ENCODE measurements at regions not wholly inside any gene's neighbourhood (a gene's known extent, or its start where the extent isn't known, plus 50 kb on each side); places are given as distances from the start of the nearest gene placed in this dataset.

GRCh38 chr4:10924274-10924673 lies 239.7 kb upstream of the CLNK start:
- H3K4ac ChIP-seq (replicated peaks; ENCODE audit: insufficient read length, low read depth, low read length), result no peak overlapping the region
- FAIRE-seq (peak; percentile 66), DNase-seq (ENCODE audit: low read depth in 1 of 2, low spot score in 2 of 2) (no peak)
- no peak overlapping the region for H4K8ac ChIP-seq (ENCODE audit: extremely low read depth, insufficient read depth, low read length)
- H3K4me3 ChIP-seq (ENCODE audit: extremely low read depth in 1 of 4, insufficient read depth in 2 of 4, low read depth in 3 of 4, low read length in 4 of 4), result no peak overlapping the region
- no peak overlapping the region for H3K23ac ChIP-seq (ENCODE audit: insufficient read length)
- no peak overlapping the region for H4K5ac ChIP-seq (ENCODE audit: insufficient read length, low read depth, low read length)
- H3K9ac ChIP-seq (replicated peaks in 1 of 4; ENCODE audit: extremely low read depth in 1 of 4, low read depth in 3 of 4, low read length in 3 of 4), result no peak overlapping the region
- H3K14ac ChIP-seq (ENCODE audit: insufficient read length), result no peak overlapping the region
- peaks cover 0 to 3% (median 1%) of the 10 kb centered on the region in 4 experiments; a peak in 2 of 7 replicates for H3K4me1 ChIP-seq (replicated peaks in 1 of 4; ENCODE audit: control insufficient read depth in 3 of 4, insufficient read depth in 4 of 4, low read length in 3 of 4)
- H4K20me1 ChIP-seq (replicated peaks in 1 of 2; ENCODE audit: control insufficient read depth in 1 of 2, insufficient read depth in 2 of 2, low read length in 2 of 2), result no peaks in the 10 kb centered on the region
- no peak overlapping the region for H2BK5ac ChIP-seq (ENCODE audit: low read depth, low read length)
- no peak overlapping the region for H3K27ac ChIP-seq (ENCODE audit: low read depth, low read length)
- H3K36me3 ChIP-seq (ENCODE audit: control insufficient read depth in 2 of 4, insufficient read depth in 4 of 4, low read length in 3 of 4), result no peaks in the 10 kb centered on the region
- H3K79me1 ChIP-seq (ENCODE audit: low read depth, low read length), result no peaks in the 10 kb centered on the region
- no peak overlapping the region for H3K18ac ChIP-seq (ENCODE audit: extremely low read depth, low read length)
- H3K27me3 ChIP-seq (replicated peaks in 1 of 4; ENCODE audit: control insufficient read depth in 3 of 4, extremely low read depth in 1 of 4, insufficient read depth in 3 of 4, low read length in 3 of 4), result no peaks in the 10 kb centered on the region
- no peak overlapping the region; a peak in 1 of 4 replicates for H3K4me2 ChIP-seq (ENCODE audit: insufficient read depth in 1 of 2, low read depth in 2 of 2, low read length in 2 of 2)
- H3K56ac ChIP-seq (replicated peaks; ENCODE audit: insufficient read length, low read depth, low read length), result no peak overlapping the region
- H2BK120ac ChIP-seq (replicated peaks; ENCODE audit: low read depth, low read length), result no peak overlapping the region
- H2AFZ ChIP-seq (ENCODE audit: low read length), result no peak overlapping the region
- H2AK5ac ChIP-seq (ENCODE audit: low read depth, low read length), result no peak overlapping the region
- no peak overlapping the region for H2BK12ac ChIP-seq (ENCODE audit: low read depth, low read length)
- no peak overlapping the region for H2BK20ac ChIP-seq (ENCODE audit: low read length)
- H3K23me2 ChIP-seq (ENCODE audit: low read depth, low read length), result no peaks in the 10 kb centered on the region
- H4K91ac ChIP-seq (replicated peaks; ENCODE audit: insufficient read length, low read length), result no peak overlapping the region
- H3K9me3 ChIP-seq (ENCODE audit: insufficient read depth in 2 of 2, low read depth in 1 of 2, low read length in 1 of 2), result no peaks in the 10 kb centered on the region
- CTCF ChIA-PET (ENCODE audit: partially characterized antibody), result no interaction called here
- H3K79me2 ChIP-seq (ENCODE audit: control insufficient read depth in 1 of 2, insufficient read depth in 2 of 2, low read length in 2 of 2), result no peaks in the 10 kb centered on the region
- H2BK15ac ChIP-seq (ENCODE audit: low read length), result no peak overlapping the region
- 66% methylated on average over 3 of the region's 3 CpGs; no CpG with 5 or more reads in 1 of the 2 experiments for WGBS, 2 experiments (ENCODE audit: extremely low coverage in 1 of 2, insufficient coverage in 1 of 2, insufficient read length in 1 of 2, insufficient replicate concordance in 2 of 2, low coverage in 1 of 2, low lambda C conversion rate in 2 of 2, missing lambda C conversion rate in 1 of 2)
- POLR2A ChIA-PET (ENCODE audit: partially characterized antibody), result no interaction called here
- TF ChIP-seq CHD7 (IDR thresholded peaks at IDR 0.05; ENCODE audit: insufficient replicate concordance, low read length), result no peak

Data from H1 (cell line).